ENCODE measurements at regions not wholly inside any gene's neighbourhood (a gene's known extent, or its start where the extent isn't known, plus 50 kb on each side); places are given as distances from the start of the nearest gene placed in this dataset.
"Not testable (repeated sequence)": the region's sequence is repeated elsewhere in the genome, so short reads cannot be mapped to it uniquely, and the experiment has no call there.

GRCh38 chr12:78571953-78572352, 292.6 kb upstream of the SYT1 start:
- Histone ChIP-seq H3K36me3 (ENCODE audit: control insufficient read depth in 2 of 2, extremely low read depth in 1 of 2, insufficient read depth in 2 of 2, low read length in 2 of 2) (no peaks in the 10 kb centered on the region), H3K4me1 (ENCODE audit: control insufficient read depth, extremely low read depth, insufficient read depth, low read length) (no peaks in the 10 kb centered on the region), H3K4me2 (ENCODE audit: insufficient read depth, low read length) (no peak overlapping the region), H3K9me1 (replicated peaks; ENCODE audit: control insufficient read depth, extremely low read depth, insufficient read depth, low read length) (no peaks in the 10 kb centered on the region), H3K4me3 (replicated peaks in 1 of 3; ENCODE audit: insufficient read depth in 1 of 3, low read depth in 1 of 3, low read length in 3 of 3) (no peak overlapping the region), H3K9me3 (replicated peaks; ENCODE audit: control insufficient read depth, insufficient read depth, low read length) (no peaks in the 10 kb centered on the region), H3K27me3 (ENCODE audit: control insufficient read depth in 2 of 2, insufficient read depth in 2 of 2, low read length in 2 of 2) (no peaks in the 10 kb centered on the region), H3K9ac (replicated peaks; ENCODE audit: extremely low read depth, insufficient read depth, low read length) (no peak overlapping the region), H3K27ac (ENCODE audit: insufficient read depth, low read depth, low read length) (no peak overlapping the region), H2AFZ (ENCODE audit: low read depth, low read length) (no peak overlapping the region), H3K79me2 (ENCODE audit: control insufficient read depth, insufficient read depth, low read length) (no peaks in the 10 kb centered on the region), H4K20me1 (replicated peaks; ENCODE audit: control insufficient read depth, extremely low read depth, insufficient read depth, low read length) (no peaks in the 10 kb centered on the region)
- ChIA-PET CTCF (no interaction called here), POLR2A (no interaction called here)
- DNase-seq (ENCODE audit: low read depth, low spot score) (no peak), FAIRE-seq (no peak)
- TF ChIP-seq MAX (IDR thresholded peaks at IDR 0.05; ENCODE audit: insufficient read depth, insufficient read length) (no peak), EZH2 (IDR thresholded peaks at IDR 0.05; ENCODE audit: borderline replicate concordance, low read depth, low read length, severe bottlenecking) (no peak), CTCF (IDR thresholded peaks at IDR 0.05; ENCODE audit: extremely low read depth in 1 of 2, insufficient read depth in 1 of 2, low read depth in 1 of 2, low read length in 2 of 2) (no peak), FOS (IDR thresholded peaks at IDR 0.05; ENCODE audit: borderline replicate concordance, insufficient read depth, low read length) (no peak), GATA2 (IDR thresholded peaks at IDR 0.05; ENCODE audit: insufficient read depth, insufficient read length, low read depth, low read length) (no peak), POLR2AphosphoS5 (IDR thresholded peaks at IDR 0.05; ENCODE audit: insufficient read depth, low read depth, low read length) (no peak)
- no TSS peak for BruUV-seq (replicated peaks)
- intact Hi-C loops (cut with micrococcal nuclease) (no loop called here), dilution Hi-C loops (cut with MboI; ENCODE audit: extremely low pct_ligation_motif_present, low sequenced_read_pairs) (no loop called here)

- H3K9ac ChIP-seq (replicated peaks; ENCODE audit: extremely low read depth, insufficient read depth, low read length); DNase-seq (ENCODE audit: low read depth, low spot score); H3K9me1 ChIP-seq (replicated peaks; ENCODE audit: control insufficient read depth, extremely low read depth, insufficient read depth, low read length); H3K4me2 ChIP-seq (ENCODE audit: insufficient read depth, low read length); H3K4me1 ChIP-seq (ENCODE audit: control insufficient read depth, extremely low read depth, insufficient read depth, low read length); intact Hi-C loops (cut with micrococcal nuclease); H3K27ac ChIP-seq (ENCODE audit: insufficient read depth, low read depth, low read length); H3K79me2 ChIP-seq (ENCODE audit: control insufficient read depth, insufficient read depth, low read length); H3K36me3 ChIP-seq (ENCODE audit: control insufficient read depth in 2 of 2, extremely low read depth in 1 of 2, insufficient read depth in 2 of 2, low read length in 2 of 2); dilution Hi-C loops (cut with MboI; ENCODE audit: extremely low pct_ligation_motif_present, low sequenced_read_pairs); H2AFZ ChIP-seq (ENCODE audit: low read depth, low read length); BruUV-seq (replicated peaks); H3K27me3 ChIP-seq (ENCODE audit: control insufficient read depth in 2 of 2, insufficient read depth in 2 of 2, low read length in 2 of 2); CTCF ChIA-PET; H4K20me1 ChIP-seq (replicated peaks; ENCODE audit: control insufficient read depth, extremely low read depth, insufficient read depth, low read length); H3K4me3 ChIP-seq (replicated peaks in 1 of 3; ENCODE audit: insufficient read depth in 1 of 3, low read depth in 1 of 3, low read length in 3 of 3); H3K9me3 ChIP-seq (replicated peaks; ENCODE audit: control insufficient read depth, insufficient read depth, low read length); POLR2A ChIA-PET; FAIRE-seq: not testable (repeated sequence)
These were observed 289.4 kb upstream of the SYT1 start for GRCh38 chr12:78575208-78575607.
